Esophagus squamous epithelium (tissue), 5 donors: ENCODE measurements at regions not wholly inside any gene's neighbourhood (a gene's known extent, or its start where the extent isn't known, plus 50 kb on each side); places are given as distances from the start of the nearest gene placed in this dataset.

Experiments
- DNase-seq: peaks from one replicate; lab custom pipeline; 2025; lab: John Stamatoyannopoulos, UW
- H3K27ac ChIP-seq, 4 donors: fragments of 200-600 bp; sonication (generic); one replicate each; pipeline ENCODE4 v1.5.1; 2016 to 2019; ENCODE audit warnings: mild to moderate bottlenecking in 1 of 4
- H3K27me3 ChIP-seq, 4 donors: fragments of 200-600 bp; sonication (generic); 1 replicate in 3 of 4; 2 replicates in 1 of 4; pipeline versions ENCODE4 v1.5.1 to v1.6.0; 2017 to 2021; ENCODE audit warnings: antibody characterized with exemption in 1 of 4
- H3K36me3 ChIP-seq, 3 donors: fragments of 200-600 bp; sonication (generic); one replicate each; pipeline ENCODE4 v1.5.1; 2016 to 2019
- H3K4me1 ChIP-seq, 3 donors: fragments of 200-600 bp; sonication (generic); one replicate each; pipeline ENCODE4 v1.5.1; 2017 to 2019
- H3K4me3 ChIP-seq, 4 donors: fragments of 200-600 bp; sonication (generic); 1 replicate in 3 of 4; 2 replicates in 1 of 4; pipeline ENCODE4 v1.5.1; 2016 to 2019; ENCODE audit warnings: mild to moderate bottlenecking in 2 of 4, moderate library complexity in 1 of 4
- H3K9me3 ChIP-seq, 3 donors: fragments of 200-600 bp; sonication (generic); one replicate each; pipeline ENCODE4 v1.5.1; 2016 to 2019
- POLR2A ChIP-seq, 4 donors: fragments of 450-650 bp; IDR thresholded peaks; one replicate each; pipeline ENCODE4 v1.6.1; 2017; ENCODE audit warnings: antibody characterized with exemption in 4 of 4, mild to moderate bottlenecking in 4 of 4, moderate library complexity in 3 of 4
- WGBS, 2 donors: methylation state at CpG; one replicate each; pipeline ENCODE4 v1.1.5; 2018; 5-methylcytosine and 5-hydroxymethylcytosine counted together
- intact Hi-C: fragments of 100-400 bp; cut with DNase I; formaldehyde crosslinking; loops from one replicate; pipeline ENCODE4 v1.15.0; 2022
- TF ChIP-seq, protein P1 (sequence below), 6 experiments: fragments of 450-650 bp in 4 of 6; fragments of 200-600 bp in 2 of 6; sonication (generic) in 2 of 6; IDR thresholded peaks; one replicate each; pipeline ENCODE4 v1.5.1; 2016 to 2019; ENCODE audit warnings: antibody characterized with exemption in 6 of 6, mild to moderate bottlenecking in 4 of 6, moderate library complexity in 4 of 6
- donor health status: DM: yes; HTN: yes; CAD: no.

DNA sequence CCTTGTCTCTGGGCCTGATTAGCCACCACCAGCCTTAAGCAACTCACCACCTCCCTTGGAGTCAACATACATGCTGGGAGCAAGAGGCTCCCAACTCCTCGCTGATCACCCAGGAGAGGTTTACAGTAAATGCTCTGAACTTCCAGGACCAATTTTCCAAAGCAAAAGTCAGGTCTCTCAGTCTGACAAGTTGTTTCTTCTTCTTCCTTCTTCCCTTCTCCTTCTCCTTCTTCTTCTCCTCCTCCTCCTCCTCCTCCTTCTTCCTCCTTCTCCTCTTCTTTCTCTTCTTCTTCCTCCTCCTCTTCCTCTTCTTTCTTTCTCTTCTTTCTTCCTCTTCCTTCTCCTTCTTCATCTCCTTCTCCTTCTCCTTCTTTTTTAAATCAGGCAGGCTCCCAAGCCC lies 148.2 kb downstream of the NECTIN1 start:
- WGBS, 2 donors: 67 to 70% methylated on average over 1 of the region's 1 CpG
- TF ChIP-seq POLR2A (IDR thresholded peaks at IDR 0.05): no peak
- TF ChIP-seq, protein P1, sequence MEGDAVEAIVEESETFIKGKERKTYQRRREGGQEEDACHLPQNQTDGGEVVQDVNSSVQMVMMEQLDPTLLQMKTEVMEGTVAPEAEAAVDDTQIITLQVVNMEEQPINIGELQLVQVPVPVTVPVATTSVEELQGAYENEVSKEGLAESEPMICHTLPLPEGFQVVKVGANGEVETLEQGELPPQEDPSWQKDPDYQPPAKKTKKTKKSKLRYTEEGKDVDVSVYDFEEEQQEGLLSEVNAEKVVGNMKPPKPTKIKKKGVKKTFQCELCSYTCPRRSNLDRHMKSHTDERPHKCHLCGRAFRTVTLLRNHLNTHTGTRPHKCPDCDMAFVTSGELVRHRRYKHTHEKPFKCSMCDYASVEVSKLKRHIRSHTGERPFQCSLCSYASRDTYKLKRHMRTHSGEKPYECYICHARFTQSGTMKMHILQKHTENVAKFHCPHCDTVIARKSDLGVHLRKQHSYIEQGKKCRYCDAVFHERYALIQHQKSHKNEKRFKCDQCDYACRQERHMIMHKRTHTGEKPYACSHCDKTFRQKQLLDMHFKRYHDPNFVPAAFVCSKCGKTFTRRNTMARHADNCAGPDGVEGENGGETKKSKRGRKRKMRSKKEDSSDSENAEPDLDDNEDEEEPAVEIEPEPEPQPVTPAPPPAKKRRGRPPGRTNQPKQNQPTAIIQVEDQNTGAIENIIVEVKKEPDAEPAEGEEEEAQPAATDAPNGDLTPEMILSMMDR (IDR thresholded peaks at IDR 0.05): no peak
- intact Hi-C loops: no loop called here

DNA sequence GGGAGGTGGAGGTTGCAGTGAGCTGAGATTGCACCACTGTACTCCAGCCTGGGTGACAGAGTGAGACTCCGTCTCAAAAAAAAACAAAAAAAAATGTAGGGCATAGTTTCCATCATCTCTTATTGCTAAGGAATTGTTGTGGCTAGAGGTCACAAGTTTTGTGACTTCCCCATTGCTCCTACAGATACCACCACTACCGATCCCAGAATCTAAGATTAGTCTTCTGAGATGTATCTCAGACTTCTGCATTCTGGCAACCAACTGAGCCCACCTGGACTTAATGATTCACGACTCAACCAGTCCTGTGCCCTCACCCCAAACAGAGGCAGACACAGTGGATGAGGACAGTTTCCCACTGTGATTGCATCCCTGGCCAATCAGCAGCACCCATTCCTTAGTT lies 148.9 kb downstream of the NECTIN1 start:
- no peaks in the 10 kb centered on the region for H3K36me3 ChIP-seq
- H3K27ac ChIP-seq: no peak overlapping the region
- DNase-seq: no peak
- WGBS, 2 donors: 72 to 76% methylated on average over 3 of the region's 3 CpGs
- H3K4me1 ChIP-seq: peaks cover 11 to 36% (median 19%) of the 10 kb centered on the region in 3 donors
- no peaks in the 10 kb centered on the region for H3K9me3 ChIP-seq
- intact Hi-C loops: no loop called here
- H3K4me3 ChIP-seq: no peak overlapping the region
- H3K27me3 ChIP-seq: peaks cover 0 to 10% (median 0%) of the 10 kb centered on the region in 4 donors
- TF ChIP-seq, protein P1 (IDR thresholded peaks at IDR 0.05): no peak
- TF ChIP-seq POLR2A (IDR thresholded peaks at IDR 0.05): no peak

More for the DNA sequence above, 148.2 kb downstream of the NECTIN1 start:
- peaks cover 16 to 43% (median 23%) of the 10 kb centered on the region in 3 donors for H3K4me1 ChIP-seq
- no peak overlapping the region for H3K27ac ChIP-seq
- H3K27me3 ChIP-seq: peaks cover 0 to 16% (median 0%) of the 10 kb centered on the region in 4 donors
- H3K9me3 ChIP-seq: no peaks in the 10 kb centered on the region
- no peak overlapping the region for H3K4me3 ChIP-seq
- H3K36me3 ChIP-seq: no peaks in the 10 kb centered on the region
- DNase-seq: no peak

DNA sequence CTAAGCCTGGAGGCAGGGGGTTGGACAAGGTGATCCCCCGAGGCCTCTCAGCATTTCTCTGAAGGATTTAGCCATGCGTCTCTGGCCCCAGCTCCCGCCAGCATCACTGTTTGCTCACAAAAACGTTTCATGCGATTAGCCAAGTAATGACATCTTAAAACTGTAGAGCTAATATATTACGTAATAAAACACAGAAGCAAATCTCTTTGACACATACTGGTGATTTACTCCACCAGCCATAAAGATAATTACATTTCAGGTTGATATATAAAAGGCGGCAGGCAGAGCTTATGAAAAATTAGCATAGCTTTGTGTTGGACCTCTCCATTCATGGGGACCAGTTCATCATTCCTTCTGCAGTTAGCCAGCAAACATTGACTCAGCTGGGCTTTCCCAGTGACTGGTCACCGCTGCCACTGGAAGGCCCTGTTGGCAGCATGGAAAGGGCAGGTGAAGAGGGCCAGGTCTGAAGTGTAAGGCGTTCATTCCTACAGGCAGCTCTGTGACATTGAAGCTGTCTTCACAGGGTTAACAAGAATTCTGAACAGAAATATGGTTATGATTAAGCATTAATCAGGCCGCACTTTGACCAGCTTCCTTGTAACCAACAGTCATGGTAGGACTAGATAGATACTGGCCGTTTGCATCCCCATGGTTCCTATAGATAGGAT lies 150.3 kb downstream of the NECTIN1 start:
- Histone ChIP-seq H3K36me3 (no peaks in the 10 kb centered on the region), H3K27ac (no peak overlapping the region), H3K4me1 (peaks cover 0 to 22% (median 7%) of the 10 kb centered on the region in 3 donors), H3K27me3 (no peaks in the 10 kb centered on the region), H3K4me3 (no peak overlapping the region), H3K9me3 (no peaks in the 10 kb centered on the region)
- no peak for DNase-seq
- intact Hi-C loops: no loop called here
- WGBS, 2 donors: 61 to 68% methylated on average over 9 to 11 of the region's 11 CpGs
- TF ChIP-seq, protein P1 (IDR thresholded peaks at IDR 0.05): no peak
- no peak for TF ChIP-seq POLR2A (IDR thresholded peaks at IDR 0.05)

DNA sequence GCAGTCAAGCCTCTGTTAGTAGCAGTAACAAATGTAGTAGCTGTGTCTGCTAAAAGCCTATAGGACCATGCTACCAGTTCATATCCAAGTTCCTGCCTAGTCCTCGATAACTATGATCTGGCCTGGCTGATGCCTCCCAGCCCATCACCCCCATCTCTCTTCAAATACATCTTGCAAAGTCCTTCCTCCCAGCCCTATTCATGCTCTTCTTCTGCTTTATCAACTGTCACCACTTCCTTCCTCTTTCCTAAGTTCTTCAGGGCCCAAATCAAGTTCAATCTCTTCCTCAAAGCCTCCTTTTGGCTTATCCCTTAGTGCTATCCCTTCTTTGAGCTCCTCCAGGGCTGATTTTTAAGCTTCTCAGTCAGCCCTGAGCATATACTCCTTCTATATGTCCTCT lies 150.9 kb upstream of the THY1 start:
- peaks cover 0 to 21% (median 6%) of the 10 kb centered on the region in 3 donors for H3K4me1 ChIP-seq
- TF ChIP-seq, protein P1 (IDR thresholded peaks at IDR 0.05): no peak
- no peak for TF ChIP-seq POLR2A (IDR thresholded peaks at IDR 0.05)
- intact Hi-C loops: no loop called here
- no peaks in the 10 kb centered on the region for H3K36me3 ChIP-seq
- no peaks in the 10 kb centered on the region for H3K9me3 ChIP-seq
- 60 to 76% methylated on average over 1 of the region's 1 CpG for WGBS, 2 donors
- no peak overlapping the region for H3K27ac ChIP-seq
- no peak overlapping the region for H3K4me3 ChIP-seq
- DNase-seq: no peak
- no peaks in the 10 kb centered on the region for H3K27me3 ChIP-seq

DNA sequence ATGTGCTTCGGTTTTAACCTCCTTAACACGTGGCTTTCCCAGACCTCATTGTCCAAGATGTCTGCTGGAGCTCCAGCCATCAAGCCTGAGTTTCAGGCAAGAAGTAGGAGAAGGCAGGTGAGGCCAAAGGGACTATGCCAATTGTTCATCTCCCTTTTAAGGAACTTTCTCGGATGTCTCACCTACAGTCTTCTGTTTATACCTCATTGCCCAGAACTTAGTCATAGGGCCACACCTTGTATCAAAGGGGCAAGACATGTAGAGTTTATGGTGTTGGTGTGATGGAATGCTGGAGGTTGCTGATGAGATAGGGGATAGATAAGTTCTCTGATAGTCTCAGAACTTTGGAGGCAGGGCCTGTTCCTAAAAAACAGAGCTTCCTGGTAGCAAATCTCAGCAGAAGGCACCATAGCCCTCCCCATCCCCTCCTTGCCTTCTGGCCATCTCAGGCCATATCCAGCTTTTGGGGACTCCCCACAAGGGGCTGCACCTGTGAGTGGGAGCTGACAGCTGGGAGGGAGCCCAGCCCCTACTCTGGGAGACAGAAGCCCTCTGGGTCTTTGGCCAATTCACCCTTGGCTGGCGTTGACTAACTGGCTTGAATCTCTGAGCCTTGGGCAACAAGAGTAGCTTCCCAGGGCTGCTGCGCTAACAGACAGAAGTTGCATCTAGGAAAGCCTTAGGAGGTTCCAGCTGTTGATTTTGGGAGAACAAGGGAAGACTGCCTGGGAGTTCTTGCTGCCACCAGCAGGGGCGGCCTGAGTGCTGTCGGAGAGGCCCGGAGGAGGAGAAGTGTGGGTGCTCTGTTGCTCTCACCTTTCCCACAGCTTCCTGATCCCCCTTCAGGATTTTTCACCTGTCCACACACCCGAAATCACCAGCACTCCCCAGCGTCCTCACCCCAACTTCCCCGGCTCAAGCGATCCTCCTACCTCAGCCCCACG lies 149.8 kb upstream of the THY1 start:
- H3K4me3 ChIP-seq: no peak overlapping the region
- peaks cover 9 to 32% (median 15%) of the 10 kb centered on the region in 3 donors for H3K4me1 ChIP-seq
- no peak for DNase-seq
- H3K9me3 ChIP-seq: no peaks in the 10 kb centered on the region
- intact Hi-C loops: no loop called here
- no peak for TF ChIP-seq POLR2A (IDR thresholded peaks at IDR 0.05)
- TF ChIP-seq, protein P1 (IDR thresholded peaks at IDR 0.05): peak in 1 of 6 experiments; percentile 8
- H3K27ac ChIP-seq: no peak overlapping the region
- 80 to 85% methylated on average over 8 to 10 of the region's 13 CpGs for WGBS, 2 donors
- no peaks in the 10 kb centered on the region for H3K27me3 ChIP-seq
- no peaks in the 10 kb centered on the region for H3K36me3 ChIP-seq
